Pancreas (tissue), 10 donors: ENCODE measurements at regions not wholly inside any gene's neighbourhood (a gene's known extent, or its start where the extent isn't known, plus 50 kb on each side); places are given as distances from the start of the nearest gene placed in this dataset.
A peak's percentile ranks its signal among the peaks of the same experiment; 100 is the strongest.

Experiments
- ATAC-seq, 4 donors: fragments of 200-7000 bp; cut with Tn5 transposase; one replicate each; pipeline versions ENCODE4 v1.8.0 to v1.9.1; 2020; ENCODE audit warnings: mild to moderate bottlenecking in 4 of 4, moderate library complexity in 4 of 4
- DNase-seq, 6 donors: peaks; one replicate each; pipeline ENCODE4 v3.0.0-alpha.2; 2020
- FAIRE-seq: peaks from 2 replicates; lab custom pipeline; 2012; peaks lifted over from hg19 to GRCh38; lab: Jason Lieb, UNC
- H3K27ac ChIP-seq, 4 donors: fragments of 200-600 bp; sonication (generic); 1 replicate in 3 of 4; 2 replicates in 1 of 4; pipeline versions ENCODE4 v1.5.0 to v1.8.0; 2020
- H3K27me3 ChIP-seq, 4 donors: fragments of 200-600 bp; one replicate each; pipeline ENCODE4 v1.8.0; 2021
- H3K36me3 ChIP-seq, 3 donors: fragments of 200-600 bp; sonication (generic) in 1 of 3; one replicate each; pipeline versions ENCODE4 v1.5.0 to v1.8.0; 2020 to 2021
- H3K4me1 ChIP-seq, 3 donors: fragments of 200-600 bp; one replicate each; pipeline ENCODE4 v1.8.0; 2021
- H3K4me3 ChIP-seq, 4 donors: fragments of 200-600 bp; sonication (generic) in 2 of 4; one replicate each; pipeline versions ENCODE4 v1.5.0 to v1.8.0; 2020 to 2021
- H3K9me3 ChIP-seq, 4 donors: fragments of 200-600 bp; one replicate each; pipeline ENCODE4 v1.8.0; 2021
- WGBS, 2 donors: extraction: QIAGEN DNeasy Blood & Tissue Kit; methylation state at CpG; one replicate each; pipeline ENCODE4 v1.1.7; 2013; 5-methylcytosine and 5-hydroxymethylcytosine counted together
- intact Hi-C, 3 donors: fragments of 100-400 bp; cut with DNase I; formaldehyde crosslinking; loops; one replicate each; pipeline versions ENCODE4 v1.11.1 to v1.14.2; 2022
- TF ChIP-seq, protein P1 (sequence below), 4 donors: fragments of 200-600 bp; sonication (generic) in 3 of 4; IDR thresholded peaks; one replicate each; pipeline versions ENCODE4 v1.5.0 to v1.8.0; 2021; ENCODE audit warnings: antibody characterized with exemption in 4 of 4
- donor health status: healthy with polysubstance abuse.
- donor health status: DM: no; HTN: no; CAD: no; lungs with moderate emphysema.
- donor health status: DM: no; HTN: no; CAD: no.
- donor health status: control.
- donor health status: control.
- donor health status: Bipolar disorder and iron deficiency.
- donor health status: DM: yes; HTN: yes; CAD: no.
- donor health status: DM: no; HTN: no; CAD: no.
- donor health status: DM: no; HTN: no; CAD: no.
- donor health status: DM: yes; HTN: yes; CAD: no.

DNA sequence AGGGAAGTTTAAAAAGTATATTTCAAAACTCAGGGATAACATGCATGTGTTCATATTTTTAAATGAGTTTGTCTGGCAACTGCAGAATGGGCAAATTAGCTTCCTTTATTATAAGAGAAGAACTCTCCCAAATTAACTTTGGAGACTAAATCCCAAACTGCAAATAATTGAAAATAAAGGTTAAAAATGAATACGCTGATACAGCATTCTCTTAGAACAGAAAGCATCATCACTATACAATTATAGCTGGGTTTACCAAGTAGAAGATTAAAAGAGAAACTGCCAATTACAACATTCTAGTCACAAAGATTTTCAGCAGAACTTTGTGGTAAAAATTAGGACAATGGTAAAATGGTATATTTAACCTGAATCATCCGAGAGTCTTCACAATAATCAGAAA, 73.3 kb downstream of the OLFM4 start:
- Histone ChIP-seq H3K36me3 (no peaks in the 10 kb centered on the region), H3K27me3 (no peaks in the 10 kb centered on the region), H3K4me3 (no peak overlapping the region), H3K9me3 (no peaks in the 10 kb centered on the region), H3K27ac (no peak overlapping the region), H3K4me1 (peaks cover 6 to 27% (median 7%) of the 10 kb centered on the region in 3 donors)
- intact Hi-C loops: no loop called here
- FAIRE-seq (no peak), DNase-seq (no peak), ATAC-seq (no peak)
- WGBS, 2 donors: 93 to 98% methylated on average over 2 of the region's 2 CpGs
- TF ChIP-seq, protein P1, sequence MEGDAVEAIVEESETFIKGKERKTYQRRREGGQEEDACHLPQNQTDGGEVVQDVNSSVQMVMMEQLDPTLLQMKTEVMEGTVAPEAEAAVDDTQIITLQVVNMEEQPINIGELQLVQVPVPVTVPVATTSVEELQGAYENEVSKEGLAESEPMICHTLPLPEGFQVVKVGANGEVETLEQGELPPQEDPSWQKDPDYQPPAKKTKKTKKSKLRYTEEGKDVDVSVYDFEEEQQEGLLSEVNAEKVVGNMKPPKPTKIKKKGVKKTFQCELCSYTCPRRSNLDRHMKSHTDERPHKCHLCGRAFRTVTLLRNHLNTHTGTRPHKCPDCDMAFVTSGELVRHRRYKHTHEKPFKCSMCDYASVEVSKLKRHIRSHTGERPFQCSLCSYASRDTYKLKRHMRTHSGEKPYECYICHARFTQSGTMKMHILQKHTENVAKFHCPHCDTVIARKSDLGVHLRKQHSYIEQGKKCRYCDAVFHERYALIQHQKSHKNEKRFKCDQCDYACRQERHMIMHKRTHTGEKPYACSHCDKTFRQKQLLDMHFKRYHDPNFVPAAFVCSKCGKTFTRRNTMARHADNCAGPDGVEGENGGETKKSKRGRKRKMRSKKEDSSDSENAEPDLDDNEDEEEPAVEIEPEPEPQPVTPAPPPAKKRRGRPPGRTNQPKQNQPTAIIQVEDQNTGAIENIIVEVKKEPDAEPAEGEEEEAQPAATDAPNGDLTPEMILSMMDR (IDR thresholded peaks at IDR 0.05): no peak

DNA sequence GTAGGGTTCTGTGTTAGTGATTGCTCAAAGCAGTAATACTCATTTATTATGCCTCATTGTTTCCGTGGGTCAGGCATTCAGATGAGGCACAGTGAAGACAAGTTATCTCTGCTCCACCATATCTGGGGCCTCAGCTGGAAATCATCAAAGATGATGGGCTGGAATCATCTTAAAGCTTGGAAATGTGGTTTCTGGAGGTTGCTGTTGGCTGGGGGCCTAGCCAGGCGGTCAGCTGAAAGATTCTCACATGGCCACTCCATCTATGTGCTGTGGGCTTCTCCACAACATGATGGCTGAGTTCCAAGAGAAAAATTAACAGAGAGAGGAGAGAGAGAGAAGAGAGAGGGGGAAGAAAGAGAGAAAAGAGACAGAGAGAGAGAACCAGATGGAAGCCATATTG, 75.5 kb downstream of the OLFM4 start:
- Histone ChIP-seq H3K27ac (no peak overlapping the region), H3K4me3 (no peak overlapping the region), H3K4me1 (peaks cover 0 to 16% (median 7%) of the 10 kb centered on the region in 3 donors), H3K36me3 (no peaks in the 10 kb centered on the region), H3K27me3 (no peaks in the 10 kb centered on the region), H3K9me3 (no peaks in the 10 kb centered on the region)
- intact Hi-C loops: no loop called here
- ATAC-seq (no peak), DNase-seq (no peak), FAIRE-seq (no peak)
- WGBS, 2 donors: 86 to 88% methylated on average over 2 of the region's 2 CpGs
- TF ChIP-seq, protein P1 (IDR thresholded peaks at IDR 0.05): no peak

DNA sequence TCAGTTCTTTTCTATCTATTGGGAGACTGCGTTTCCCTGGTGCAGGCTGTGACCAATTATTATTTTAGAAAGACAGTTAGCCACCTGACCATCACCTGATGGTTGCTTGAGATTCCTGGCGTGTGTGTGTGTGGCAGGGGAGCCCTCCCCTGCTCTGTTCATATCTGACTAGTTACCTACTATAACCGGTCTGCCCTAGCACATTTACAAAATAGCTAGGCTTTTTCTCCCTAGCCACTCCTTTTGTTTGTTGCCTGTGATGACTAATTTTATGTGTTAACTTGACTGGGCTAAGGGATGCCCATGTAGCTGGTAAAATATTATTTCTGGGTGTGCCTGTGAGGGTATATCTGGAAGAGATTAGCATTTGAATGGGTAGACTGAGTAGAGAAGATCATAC, 76.9 kb downstream of the OLFM4 start:
- Histone ChIP-seq H3K4me3 (no peak overlapping the region), H3K4me1 (peaks cover 0 to 7% (median 6%) of the 10 kb centered on the region in 3 donors), H3K27me3 (no peaks in the 10 kb centered on the region), H3K27ac (no peak overlapping the region), H3K36me3 (no peaks in the 10 kb centered on the region), H3K9me3 (no peaks in the 10 kb centered on the region)
- DNase-seq: no peak
- TF ChIP-seq, protein P1 (IDR thresholded peaks at IDR 0.05): no peak
- intact Hi-C loops: no loop called here
- no peak for ATAC-seq
- 64 to 77% methylated on average over 3 of the region's 3 CpGs for WGBS, 2 donors
- FAIRE-seq: no peak

DNA sequence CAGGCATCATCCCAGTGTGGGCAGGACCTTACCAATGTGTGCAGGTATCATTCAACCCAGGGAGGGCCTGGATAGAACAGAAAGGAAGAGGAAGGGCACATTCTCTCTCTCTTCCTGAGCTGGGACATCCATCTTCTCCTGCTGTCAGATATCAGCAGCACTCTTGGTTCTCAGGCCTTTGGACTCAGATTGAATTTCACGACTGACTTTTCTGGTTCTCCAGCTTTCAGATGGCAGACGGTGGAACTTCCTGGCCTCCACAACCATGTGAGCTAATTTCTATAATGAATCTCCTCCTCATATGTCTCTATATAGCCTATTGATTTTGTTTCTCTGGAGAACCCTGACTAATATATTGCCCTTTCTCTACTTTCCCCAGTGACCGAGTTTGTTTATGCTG, 77.3 kb downstream of the OLFM4 start:
- intact Hi-C loops: no loop called here
- no peaks in the 10 kb centered on the region for H3K9me3 ChIP-seq
- WGBS, 2 donors: 33 to 34% methylated on average over 3 of the region's 3 CpGs
- no peak overlapping the region for H3K4me3 ChIP-seq
- ATAC-seq (peak; percentile 63 to 82 (median 78)), DNase-seq (peak in 2 of 6 donors; percentile 14 to 23), FAIRE-seq (no peak)
- H3K27ac ChIP-seq: no peak overlapping the region
- H3K27me3 ChIP-seq: no peaks in the 10 kb centered on the region
- H3K4me1 ChIP-seq: peaks cover 0 to 4% (median 3%) of the 10 kb centered on the region in 3 donors
- TF ChIP-seq, protein P1 (IDR thresholded peaks at IDR 0.05): no peak
- H3K36me3 ChIP-seq: no peaks in the 10 kb centered on the region

DNA sequence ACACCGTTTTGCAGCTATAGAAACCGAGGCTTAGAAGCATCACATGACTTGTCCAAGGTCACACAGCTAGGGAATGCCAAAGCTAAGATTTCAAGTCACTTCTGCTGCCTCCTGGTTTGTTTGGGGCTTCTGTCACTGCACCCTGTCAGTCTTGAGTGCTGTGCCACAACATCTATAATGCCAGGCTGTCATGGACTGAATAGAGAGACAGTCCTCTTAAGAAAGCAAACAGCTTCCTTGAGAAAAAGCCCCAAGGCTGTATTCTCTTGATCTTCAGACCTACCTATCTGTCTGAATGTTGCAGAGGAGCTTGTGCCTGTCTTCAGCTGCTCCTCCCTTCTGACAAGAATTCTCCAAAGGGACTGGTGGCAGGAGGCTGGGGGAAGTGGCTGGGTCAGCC, 81.6 kb downstream of the OLFM4 start:
- no peaks in the 10 kb centered on the region for H3K27me3 ChIP-seq
- intact Hi-C loops: no loop called here
- peaks cover 0 to 5% (median 0%) of the 10 kb centered on the region in 3 donors for H3K4me1 ChIP-seq
- DNase-seq (no peak), ATAC-seq (peak in 1 of 4 donors; percentile 29), FAIRE-seq (no peak)
- TF ChIP-seq, protein P1 (IDR thresholded peaks at IDR 0.05): no peak
- H3K9me3 ChIP-seq: no peaks in the 10 kb centered on the region
- 19 to 27% methylated on average over 2 of the region's 2 CpGs for WGBS, 2 donors
- H3K27ac ChIP-seq: no peak overlapping the region
- no peak overlapping the region for H3K4me3 ChIP-seq
- no peaks in the 10 kb centered on the region for H3K36me3 ChIP-seq
